HL-60/S4 treated with retinoic acid at 250 ng/mL for 4 days and 3 days (cell line): ENCODE measurements at regions not wholly inside any gene's neighbourhood (a gene's known extent, or its start where the extent isn't known, plus 50 kb on each side); places are given as distances from the start of the nearest gene placed in this dataset.

Source experiments
- in situ Hi-C: fragments of 300-500 bp; cut with MboI; formaldehyde crosslinking; loops from 2 replicates; pipeline ENCODE4 v1.7.0; 2022; ENCODE audit warnings: low sequenced_read_pairs

DNA sequence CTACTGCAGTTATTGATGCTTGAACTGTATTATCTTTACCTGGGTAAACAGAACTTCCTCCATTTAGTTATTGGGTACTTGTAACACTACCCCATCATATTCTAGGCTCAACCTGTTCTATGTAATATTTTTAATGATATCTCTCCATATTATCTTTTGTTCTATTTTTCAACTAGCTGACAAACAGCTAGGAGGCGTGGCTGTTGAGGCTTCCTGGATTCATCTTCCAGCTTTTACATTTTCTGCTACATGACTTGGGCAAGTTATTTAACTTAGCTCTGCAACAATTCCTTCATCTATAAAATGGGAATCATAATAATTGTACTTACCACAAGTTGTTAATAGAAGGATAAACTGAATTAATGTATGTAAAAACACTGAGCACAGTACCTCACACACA is 349.3 kb downstream of the PTTG2 start:
- in situ Hi-C loops: loop anchor here (25.0 kb wide), 1 partner anchor 122 kb away; no protein-coding TSS in a partner anchor

DNA sequence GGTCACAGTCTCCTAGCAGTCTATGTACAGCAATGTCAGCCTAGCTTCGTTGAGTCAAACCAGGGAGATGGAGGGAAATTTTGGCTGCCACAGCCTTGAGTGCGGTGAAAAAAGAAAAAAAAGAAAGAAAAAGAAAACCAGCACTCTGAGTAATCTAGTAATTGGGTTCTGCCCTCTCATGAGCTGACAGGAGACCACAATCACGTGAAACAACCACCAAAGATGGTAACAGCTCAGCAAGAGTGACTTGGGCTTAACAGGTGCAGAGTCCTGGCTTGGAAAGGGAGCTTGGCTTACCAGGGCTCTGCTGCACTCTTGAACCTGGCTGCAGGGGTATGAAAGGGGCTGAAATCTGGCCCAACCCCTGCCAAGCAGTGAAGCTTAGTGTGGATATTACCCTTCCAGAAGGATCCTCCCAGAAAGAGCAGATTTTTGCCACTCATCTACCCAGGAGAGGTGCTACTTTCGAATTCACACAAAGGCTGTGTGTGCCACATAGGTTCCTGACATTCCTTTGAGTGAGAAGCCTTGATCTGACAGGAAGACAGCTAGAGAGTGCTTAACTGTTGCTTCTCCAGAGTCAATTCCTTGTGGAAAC is 350.3 kb downstream of the PTTG2 start:
- in situ Hi-C loops: loop anchor here (25.0 kb wide), 1 partner anchor 123 kb away; no protein-coding TSS in a partner anchor

DNA sequence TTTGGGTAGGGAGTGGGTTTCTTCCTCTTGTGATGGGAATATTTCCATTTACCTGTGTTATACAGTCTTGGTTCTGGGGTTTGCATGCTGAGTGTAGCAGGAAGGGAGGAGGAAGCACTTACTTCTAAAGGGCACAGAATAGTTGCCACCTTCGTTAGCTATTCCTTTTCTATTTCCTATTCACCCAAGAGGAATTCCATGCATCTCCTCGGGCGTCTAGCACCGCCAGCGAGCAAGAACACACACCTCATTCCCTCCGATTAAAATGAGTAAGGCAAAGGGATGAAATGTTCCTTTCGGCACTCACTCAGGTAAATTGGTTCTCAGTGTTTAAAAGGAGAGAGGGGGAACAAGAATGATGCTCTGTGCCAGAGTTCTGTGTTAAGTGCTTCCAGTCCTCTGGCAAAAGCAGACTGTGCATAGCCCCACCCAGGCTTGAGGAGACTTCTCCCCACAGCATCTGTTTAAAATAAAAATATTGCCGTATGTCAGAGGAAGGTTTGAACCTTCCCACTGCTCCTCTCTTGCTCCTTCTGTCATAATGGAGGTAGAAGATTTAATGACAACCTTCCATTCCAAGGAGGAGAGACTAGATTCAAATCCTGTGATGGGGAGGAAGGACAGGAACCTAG is 351.4 kb downstream of the PTTG2 start:
- in situ Hi-C loops: loop anchor here (25.0 kb wide), 1 partner anchor 124 kb away; no protein-coding TSS in a partner anchor

DNA sequence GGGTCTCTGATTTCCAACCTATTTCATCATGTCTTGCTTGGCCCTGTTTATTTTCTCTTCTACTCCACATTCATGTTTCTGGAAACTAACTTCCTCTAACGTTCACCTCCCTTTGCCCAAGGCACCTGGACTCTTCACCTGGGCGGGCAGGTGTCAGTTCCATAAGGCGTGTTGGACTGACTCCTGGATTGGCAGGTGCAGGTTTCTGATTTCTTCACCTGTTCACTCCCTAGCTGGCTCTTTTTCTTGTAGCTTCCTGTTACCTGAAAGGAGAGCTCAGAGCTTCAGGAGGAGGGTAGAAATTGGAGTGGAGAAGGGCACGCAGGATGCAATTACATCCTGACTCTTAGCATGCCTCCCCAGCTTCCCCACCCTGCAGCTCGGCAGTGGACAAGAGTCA is 350.8 kb upstream of the KLF3 start:
- in situ Hi-C loops: loop anchor here (25.0 kb wide), 1 partner anchor 126 kb away; no protein-coding TSS in a partner anchor

DNA sequence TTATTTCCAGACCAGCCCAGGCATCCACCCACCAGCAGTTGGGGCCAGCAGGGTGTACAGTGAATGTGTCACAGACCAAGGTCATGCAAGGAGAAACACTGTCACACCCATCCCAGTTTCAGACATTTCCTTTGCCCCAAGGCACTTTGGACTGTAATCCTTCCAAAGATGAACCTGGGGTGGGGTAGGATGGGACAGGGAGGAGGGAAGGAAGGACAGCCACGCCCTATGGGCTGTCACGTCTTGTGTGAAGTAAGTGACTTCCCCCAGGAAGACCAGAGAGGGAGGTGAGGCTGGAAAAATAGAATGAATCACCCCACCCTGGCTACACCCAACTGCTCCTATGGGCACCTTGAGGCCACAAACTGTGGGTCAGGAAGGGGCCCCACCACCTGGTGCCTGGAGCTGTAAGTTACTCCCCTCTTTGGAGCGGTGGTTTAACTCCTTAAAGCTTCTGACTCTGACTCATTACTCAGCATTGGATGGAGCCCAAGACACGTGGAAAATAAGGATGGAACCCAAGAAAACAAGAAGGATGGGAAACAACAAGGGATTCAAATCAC is 349.9 kb upstream of the KLF3 start:
- in situ Hi-C loops: loop anchor here (25.0 kb wide), 1 partner anchor 127 kb away; no protein-coding TSS in a partner anchor

DNA sequence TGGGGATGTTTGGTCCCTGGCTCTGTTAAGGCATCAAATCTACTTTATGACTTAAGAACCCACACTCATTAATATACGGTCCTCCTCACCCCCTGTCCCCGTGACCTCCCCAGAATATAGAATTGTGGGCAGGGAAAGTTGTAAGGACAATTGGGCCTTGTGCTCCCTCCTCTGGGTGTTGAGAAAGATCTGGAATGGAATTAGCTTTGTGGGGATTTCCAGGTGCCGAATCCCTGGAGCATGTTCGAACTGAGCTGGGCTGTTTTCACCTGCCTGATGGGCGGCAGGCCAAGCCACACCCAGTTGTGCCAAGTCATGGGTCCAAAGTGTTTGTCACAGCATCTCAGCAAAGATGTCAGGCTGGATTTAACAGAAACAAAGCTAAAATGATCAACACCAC is 349.3 kb upstream of the KLF3 start:
- in situ Hi-C loops: loop anchor here (25.0 kb wide), 1 partner anchor 127 kb away; no protein-coding TSS in a partner anchor

DNA sequence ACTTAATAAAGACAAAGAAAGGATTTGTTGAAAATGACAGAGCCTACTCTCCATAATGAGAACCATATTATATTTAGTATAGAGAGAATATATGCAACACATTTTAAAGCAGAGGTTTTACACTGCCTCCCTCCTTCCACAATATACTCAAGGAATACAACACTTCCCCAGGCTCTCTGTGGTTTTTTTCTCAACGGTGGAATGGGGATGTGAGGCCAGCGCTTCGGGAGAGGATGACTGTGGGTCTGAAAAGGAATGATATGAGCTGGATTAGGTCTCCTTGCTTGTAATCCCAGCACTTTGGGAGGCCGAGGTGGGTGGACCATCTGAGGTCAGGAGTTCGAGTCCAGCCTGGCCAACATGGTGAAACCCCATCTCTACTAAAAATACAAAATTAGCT is 348.7 kb upstream of the KLF3 start:
- in situ Hi-C loops: loop anchor here (25.0 kb wide), 1 partner anchor 128 kb away; no protein-coding TSS in a partner anchor

DNA sequence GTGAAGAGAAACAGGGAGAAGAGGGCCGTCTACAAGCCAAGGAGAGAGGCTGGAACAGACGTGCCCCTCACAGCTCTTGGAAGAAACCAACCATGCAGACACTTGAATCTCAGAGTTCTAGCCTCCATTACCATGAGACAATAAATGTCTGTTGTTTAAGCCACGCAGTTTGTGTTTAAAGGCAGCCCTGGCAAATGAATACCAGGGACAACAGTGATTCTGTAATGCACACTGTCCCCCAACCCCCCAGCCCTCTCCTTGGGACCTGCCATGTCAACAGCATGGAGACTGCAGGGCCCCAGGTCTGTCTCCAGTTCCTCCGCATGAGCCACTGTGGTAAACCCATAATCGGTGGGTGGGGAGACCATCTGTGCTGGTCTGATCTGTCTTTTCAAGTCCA is 348.0 kb upstream of the KLF3 start:
- in situ Hi-C loops: loop anchor here (25.0 kb wide), 1 partner anchor 129 kb away; no protein-coding TSS in a partner anchor

DNA sequence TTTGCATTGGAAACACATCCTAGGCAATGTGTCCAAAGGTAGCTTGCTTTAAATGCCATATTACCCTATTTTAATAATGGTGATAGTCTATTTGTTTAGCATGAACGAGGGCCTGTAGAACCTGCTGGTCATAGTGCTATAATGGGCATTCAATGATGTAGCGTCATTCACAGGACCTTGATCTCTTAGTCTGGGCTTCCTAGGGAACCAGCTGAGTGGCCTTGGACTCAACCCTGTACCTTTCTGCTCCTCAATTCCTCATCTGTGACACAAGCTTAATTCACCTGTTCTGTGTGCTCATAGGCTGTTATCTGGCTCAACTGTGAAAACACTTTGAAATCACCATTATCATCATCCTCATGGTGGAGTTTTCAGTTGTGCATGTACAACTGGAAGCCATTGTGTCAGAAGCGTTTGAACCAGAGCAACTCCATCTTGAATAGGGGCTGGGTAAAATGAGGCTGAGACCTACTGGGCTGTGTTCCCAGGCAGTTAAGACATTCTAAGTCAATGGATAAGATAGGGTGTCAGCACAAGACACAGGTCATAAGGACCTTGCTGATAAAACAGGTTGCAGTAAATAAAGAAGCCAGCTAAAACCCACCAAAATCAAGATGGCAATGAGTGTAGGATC is 346.8 kb upstream of the KLF3 start:
- in situ Hi-C loops: loop anchor here (25.0 kb wide), 1 partner anchor 130 kb away; no protein-coding TSS in a partner anchor

DNA sequence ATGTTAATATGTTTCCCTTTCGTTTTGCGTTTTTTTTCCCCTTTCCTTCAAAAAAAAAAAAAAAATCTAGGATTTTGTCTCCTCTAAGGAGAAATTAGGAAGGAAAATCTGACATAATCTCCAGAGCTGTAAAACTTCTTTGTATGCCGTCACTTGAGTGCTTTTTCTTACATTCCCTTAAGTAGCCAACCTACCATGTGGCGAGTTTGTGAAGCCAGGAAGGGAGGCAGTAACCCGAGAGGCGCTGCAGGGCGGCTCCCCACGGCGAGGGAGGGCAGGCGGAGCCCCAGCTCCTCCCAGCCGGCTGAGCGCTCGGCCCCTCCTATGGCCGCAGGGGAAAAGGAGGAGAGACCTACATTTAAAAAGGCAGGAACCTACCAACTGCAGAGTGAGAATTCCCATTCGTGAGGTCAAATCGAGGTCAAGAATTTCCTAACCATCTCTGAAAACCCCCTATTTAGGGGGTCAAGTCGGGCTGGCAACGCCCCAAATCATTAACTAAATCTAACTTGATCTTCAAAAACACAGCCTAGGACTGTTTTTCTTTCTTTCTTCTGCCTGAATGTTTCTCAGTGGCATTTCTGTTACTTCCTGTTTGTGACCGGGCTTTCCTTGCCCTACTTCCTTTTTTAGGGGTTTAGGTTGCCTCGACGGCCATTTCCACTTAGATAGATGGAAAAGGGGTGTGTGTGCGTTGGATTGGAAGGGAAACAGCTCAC is 345.1 kb upstream of the KLF3 start:
- in situ Hi-C loops: loop anchor here (25.0 kb wide), 1 partner anchor 132 kb away; no protein-coding TSS in a partner anchor

DNA sequence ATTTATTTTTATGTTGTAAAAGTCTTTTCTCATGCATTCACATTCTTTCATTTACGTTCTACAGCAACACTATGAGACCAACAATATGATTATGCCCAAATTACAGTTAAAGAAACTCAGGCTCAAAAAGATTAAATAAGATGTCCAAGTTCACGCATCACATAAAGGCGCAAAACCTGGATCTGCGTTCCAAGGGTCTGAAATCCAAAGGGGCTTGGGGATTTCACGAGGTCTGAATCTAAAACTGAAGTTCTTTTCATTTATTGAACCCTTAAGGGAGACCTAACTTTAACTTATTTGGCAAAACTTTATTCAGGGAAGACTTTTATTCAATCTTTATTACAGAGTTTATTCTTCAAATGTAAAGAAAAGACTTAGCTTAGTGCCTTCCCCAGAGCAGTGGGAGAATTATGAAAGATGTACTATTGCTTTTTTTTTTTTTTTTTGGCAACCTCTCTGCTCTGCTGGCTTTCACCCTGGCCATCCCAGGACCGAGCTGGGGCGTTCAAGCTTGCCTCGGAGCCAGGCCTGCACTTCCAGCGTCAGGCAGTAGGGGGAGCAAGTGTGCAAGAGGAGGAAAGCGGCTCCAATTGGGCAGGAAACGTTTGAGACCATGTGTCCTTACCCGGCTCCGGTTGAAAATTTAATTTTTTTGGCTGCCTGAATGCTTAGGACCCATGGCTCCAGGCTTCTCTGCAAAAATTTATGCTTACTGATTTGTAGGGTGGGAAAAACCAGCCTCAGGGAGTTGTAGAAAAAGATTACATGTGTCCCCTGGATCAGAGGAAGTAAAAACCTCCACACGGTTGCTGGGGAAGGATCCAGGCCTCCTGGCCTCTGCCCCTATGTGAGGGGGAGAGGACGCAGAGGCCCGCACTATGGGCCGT is 344.3 kb upstream of the KLF3 start:
- in situ Hi-C loops: loop anchor here (10.0 to 25.0 kb wide), 2 partner anchors 132 to 355 kb away; no protein-coding TSS in a partner anchor

DNA sequence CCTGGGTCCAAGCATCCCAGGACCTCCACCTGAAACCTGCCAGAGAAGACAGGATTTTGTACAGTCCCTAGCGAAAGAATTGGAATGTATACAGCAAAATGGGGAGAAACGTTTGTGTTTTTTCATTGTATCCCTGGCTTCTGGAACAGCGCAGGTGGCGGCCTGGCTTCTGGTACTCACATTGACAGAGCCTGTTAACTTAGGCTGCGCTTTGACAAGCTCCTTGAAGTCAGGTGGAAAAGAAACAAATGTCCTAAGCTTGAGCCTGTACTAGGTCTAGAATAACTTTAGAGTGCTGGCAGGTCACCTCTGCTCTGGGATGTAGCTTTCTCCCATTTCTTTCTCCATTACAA is 343.7 kb upstream of the KLF3 start:
- in situ Hi-C loops: loop anchor here (10.0 to 25.0 kb wide), 2 partner anchors 133 to 354 kb away; no protein-coding TSS in a partner anchor

DNA sequence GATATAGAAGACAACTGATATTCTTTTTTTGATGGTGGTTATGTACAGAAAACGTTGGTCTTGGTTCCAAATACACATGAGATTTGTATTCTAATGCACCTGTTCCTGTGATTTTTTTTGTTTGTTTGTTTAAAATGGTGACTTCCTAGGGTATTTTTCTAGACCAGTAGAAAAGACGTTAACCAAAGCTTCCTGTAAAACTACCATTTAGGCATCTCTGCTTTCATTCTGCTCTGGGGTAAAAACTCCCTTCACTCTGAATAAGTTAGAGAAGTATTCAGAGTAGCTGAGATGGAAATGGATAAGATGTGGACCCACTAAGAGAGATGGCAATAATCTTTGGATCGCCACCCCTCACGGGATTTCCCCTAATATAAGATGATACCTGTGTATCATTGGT is 343.2 kb upstream of the KLF3 start:
- in situ Hi-C loops: loop anchor here (10.0 to 25.0 kb wide), 2 partner anchors 134 to 354 kb away; no protein-coding TSS in a partner anchor

DNA sequence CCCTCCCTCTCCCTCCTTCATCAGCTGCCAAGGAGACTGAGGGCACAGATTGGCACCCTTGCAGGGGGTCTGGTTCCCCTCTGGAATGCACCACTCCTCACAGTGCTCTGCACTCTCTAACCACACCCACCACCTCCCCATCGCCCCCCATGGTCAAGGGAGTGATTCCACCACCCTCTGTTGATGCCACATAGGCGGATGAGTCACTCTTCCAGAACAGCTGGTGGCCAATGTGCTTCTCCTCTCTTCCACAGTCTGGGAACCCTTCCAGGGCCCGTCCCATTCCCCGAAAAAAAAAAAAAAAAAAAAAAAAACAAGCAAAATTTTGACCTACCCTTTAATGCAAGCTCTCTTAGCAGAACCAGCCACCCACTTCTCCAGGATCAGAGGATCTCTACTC is 341.3 kb upstream of the KLF3 start:
- in situ Hi-C loops: loop anchor here (10.0 to 25.0 kb wide), 2 partner anchors 135 to 352 kb away; no protein-coding TSS in a partner anchor

DNA sequence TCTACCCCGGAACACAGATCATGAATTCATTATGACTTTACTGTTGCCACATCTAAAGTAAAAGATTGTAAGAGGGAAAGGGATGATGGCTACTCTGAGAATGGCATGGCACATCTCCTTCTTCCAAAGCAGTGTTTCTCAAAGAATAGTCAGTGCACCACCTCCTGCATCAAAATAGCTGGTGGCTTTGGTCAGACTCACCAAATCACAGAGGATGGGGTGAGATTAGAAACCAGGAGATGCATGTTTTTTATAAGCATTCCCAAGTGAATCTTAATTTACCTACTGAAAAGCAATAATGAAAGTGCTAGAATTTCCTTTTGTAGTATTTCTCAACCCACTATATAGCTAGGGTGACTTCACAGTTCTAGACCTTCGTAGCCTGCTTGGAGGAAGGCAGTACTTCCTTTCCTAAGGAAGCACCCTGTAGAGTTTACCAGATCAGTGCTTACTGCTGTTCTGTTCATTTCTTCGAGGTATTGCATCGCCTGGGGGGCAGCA is 340.8 kb upstream of the KLF3 start:
- in situ Hi-C loops: loop anchor here (10.0 to 25.0 kb wide), 2 partner anchors 136 to 352 kb away; no protein-coding TSS in a partner anchor

DNA sequence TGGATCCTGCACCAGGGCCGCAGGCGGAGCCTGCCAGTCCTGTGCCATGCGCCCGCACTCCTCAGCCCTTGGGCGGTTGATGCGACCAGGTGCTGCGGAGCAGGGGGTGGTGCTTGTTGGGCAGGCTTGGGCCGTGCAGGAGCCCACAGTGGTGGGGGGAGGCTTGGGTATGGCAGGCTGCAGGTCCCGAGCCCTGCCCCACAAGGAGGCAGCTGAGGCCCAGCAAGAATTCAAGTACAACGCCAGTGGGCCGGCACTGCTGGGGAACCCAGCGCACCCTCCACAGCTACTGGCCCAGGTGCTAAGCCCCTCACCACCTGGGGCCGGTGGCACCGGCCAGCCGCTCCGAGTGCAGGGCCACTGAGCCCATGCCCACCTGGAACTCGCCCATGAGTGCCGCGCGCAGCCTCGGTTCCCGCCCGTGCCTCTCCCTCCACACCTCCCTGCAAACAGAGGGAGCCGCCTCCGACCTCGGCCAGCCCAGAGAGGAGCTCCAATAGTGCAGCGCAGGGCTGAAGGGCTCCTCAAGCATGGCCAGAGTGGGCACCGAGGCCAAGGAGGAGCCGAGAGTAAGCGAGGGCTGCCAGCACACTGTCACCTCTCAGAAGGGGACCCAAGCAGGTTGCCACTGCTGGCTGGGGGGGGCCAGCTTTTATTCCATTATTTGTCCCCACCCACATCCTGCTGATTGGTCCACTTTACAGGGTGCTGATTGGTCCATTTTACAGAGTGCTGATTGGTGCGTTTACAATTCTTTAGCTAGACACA is 339.0 kb upstream of the KLF3 start:
- in situ Hi-C loops: loop anchor here (10.0 to 25.0 kb wide), 2 partner anchors 138 to 350 kb away; no protein-coding TSS in a partner anchor

DNA sequence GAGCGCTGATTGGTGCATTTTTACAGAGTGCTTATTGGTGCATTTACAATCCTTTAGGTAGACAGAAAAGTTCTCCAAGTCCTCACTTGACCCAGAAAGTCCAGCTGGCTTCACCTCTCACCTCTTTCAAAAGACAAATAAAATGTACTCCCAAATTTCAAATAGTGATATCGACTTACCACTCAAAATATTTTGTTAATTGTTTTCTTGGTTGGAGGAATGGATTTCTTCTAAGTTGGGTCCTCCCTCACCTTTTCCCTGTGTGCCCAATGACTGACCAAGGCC is 338.4 kb upstream of the KLF3 start:
- in situ Hi-C loops: loop anchor here (10.0 kb wide), 1 partner anchor 349 kb away; no protein-coding TSS in a partner anchor

DNA sequence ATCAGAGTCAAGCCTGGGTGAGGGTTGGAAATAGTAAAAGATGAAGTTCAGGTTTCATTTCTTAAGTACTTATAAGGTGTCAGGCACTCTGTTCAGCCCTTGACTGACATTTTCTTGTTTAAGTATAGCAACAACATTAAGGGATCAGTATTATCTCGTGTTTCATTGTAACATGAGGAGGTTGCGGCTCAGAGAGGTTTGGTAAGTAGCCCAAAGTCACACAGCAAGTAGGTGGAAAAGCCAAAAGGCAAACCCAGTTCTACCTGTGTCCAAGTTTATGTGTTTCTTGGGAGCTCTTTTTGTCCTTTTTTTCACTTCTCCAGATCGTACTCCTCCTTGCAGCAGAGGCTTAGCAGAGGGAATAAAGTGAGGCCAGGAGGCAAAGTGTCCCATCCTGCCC is 337.5 kb upstream of the KLF3 start:
- in situ Hi-C loops: loop anchor here (10.0 kb wide), 1 partner anchor 348 kb away; no protein-coding TSS in a partner anchor
